Suprapubic skin (tissue), 3 donors: ENCODE measurements at regions not wholly inside any gene's neighbourhood (a gene's known extent, or its start where the extent isn't known, plus 50 kb on each side); places are given as distances from the start of the nearest gene placed in this dataset.

Experiments used
- CTCF ChIP-seq, 2 donors: fragments of 200-600 bp in 1 of 2; fragments of 450-650 bp in 1 of 2; sonication (generic) in 1 of 2; IDR thresholded peaks; one replicate each; pipeline ENCODE4 v1.5.1; 2016 to 2019; ENCODE audit warnings: antibody characterized with exemption in 2 of 2, mild to moderate bottlenecking in 1 of 2, moderate library complexity in 1 of 2
- POLR2AphosphoS5 ChIP-seq, 3 donors: sonication (generic); formaldehyde crosslinking; IDR thresholded peaks; one replicate each; pipeline ENCODE4 v1.6.1; 2017; ENCODE audit warnings: antibody characterized with exemption in 3 of 3

- no peak for TF ChIP-seq CTCF (IDR thresholded peaks at IDR 0.05)
- TF ChIP-seq POLR2AphosphoS5 (IDR thresholded peaks at IDR 0.05), result no peak
Measured at GRCh38 chr6:137989664-137990063, 117.6 kb downstream of the PERP start.
